ENCODE measurements at regions not wholly inside any gene's neighbourhood (a gene's known extent, or its start where the extent isn't known, plus 50 kb on each side); places are given as distances from the start of the nearest gene placed in this dataset.

GRCh38 chr7:46177821-46178220 lies 256.7 kb upstream of the IGFBP3 start:
- Histone ChIP-seq H3K4me1 (peaks cover 0 to 12% of the 10 kb centered on the region in 2 donors), H3K27ac (peak overlapping the region; percentile 56 to 63), H3K9me3 (no peaks in the 10 kb centered on the region), H3K27me3 (no peaks in the 10 kb centered on the region), H3K36me3 (no peaks in the 10 kb centered on the region), H3K4me3 (no peak overlapping the region)
- DNase-seq, result no peak
- TF ChIP-seq CTCF (IDR thresholded peaks at IDR 0.05) (no peak), POLR2A (IDR thresholded peaks at IDR 0.05) (no peak)
- intact Hi-C loops (cut with DNase I; ENCODE audit: low total_unique reads), result no loop called here

GRCh38 chr7:46175221-46175620 lies 254.1 kb upstream of the IGFBP3 start:
- Histone ChIP-seq H3K36me3 (no peaks in the 10 kb centered on the region), H3K27ac (peak overlapping the region in 1 of 2 donors; percentile 90), H3K9me3 (no peaks in the 10 kb centered on the region), H3K4me1 (peaks cover 0 to 12% of the 10 kb centered on the region in 2 donors), H3K27me3 (no peaks in the 10 kb centered on the region), H3K4me3 (no peak overlapping the region)
- no peak for DNase-seq
- TF ChIP-seq CTCF (IDR thresholded peaks at IDR 0.05) (no peak), POLR2A (IDR thresholded peaks at IDR 0.05) (no peak)
- intact Hi-C loops (cut with DNase I; ENCODE audit: low total_unique reads), result no loop called here

- Histone ChIP-seq H3K36me3 (no peaks in the 10 kb centered on the region), H3K4me1 (peaks cover 0 to 12% of the 10 kb centered on the region in 2 donors), H3K4me3 (no peak overlapping the region), H3K27me3 (no peaks in the 10 kb centered on the region), H3K27ac (peak overlapping the region; percentile 73 to 90), H3K9me3 (no peaks in the 10 kb centered on the region)
- DNase-seq, result no peak
- TF ChIP-seq CTCF (IDR thresholded peaks at IDR 0.05) (no peak), POLR2A (IDR thresholded peaks at IDR 0.05) (no peak)
- intact Hi-C loops (cut with DNase I; ENCODE audit: low total_unique reads), result no loop called here
Measured at GRCh38 chr7:46174196-46174580, 253.1 kb upstream of the IGFBP3 start.

GRCh38 chr7:46173476-46174195 lies 252.6 kb upstream of the IGFBP3 start:
- no peak for TF ChIP-seq POLR2A (IDR thresholded peaks at IDR 0.05)
- TF ChIP-seq CTCF (IDR thresholded peaks at IDR 0.05), result no peak

GRCh38 chr7:46170792-46171191 lies 249.7 kb upstream of the IGFBP3 start:
- H3K4me3 ChIP-seq, result no peak overlapping the region
- no peaks in the 10 kb centered on the region for H3K27me3 ChIP-seq
- intact Hi-C loops (cut with DNase I; ENCODE audit: low total_unique reads), result no loop called here
- no peaks in the 10 kb centered on the region for H3K4me1 ChIP-seq
- H3K27ac ChIP-seq, result no peak overlapping the region
- DNase-seq, result no peak
- H3K9me3 ChIP-seq, result no peaks in the 10 kb centered on the region
- TF ChIP-seq POLR2A (IDR thresholded peaks at IDR 0.05) (no peak), CTCF (IDR thresholded peaks at IDR 0.05) (no peak)
- no peaks in the 10 kb centered on the region for H3K36me3 ChIP-seq

More at GRCh38 chr7:46173476-46174195, 252.6 kb upstream of the IGFBP3 start:
- Histone ChIP-seq H3K4me1 (peaks cover 0 to 6% of the 10 kb centered on the region in 2 donors), H3K27ac (peak overlapping the region; percentile 73 to 90), H3K9me3 (no peaks in the 10 kb centered on the region), H3K27me3 (no peaks in the 10 kb centered on the region), H3K36me3 (no peaks in the 10 kb centered on the region), H3K4me3 (no peak overlapping the region)
- intact Hi-C loops (cut with DNase I; ENCODE audit: low total_unique reads), result no loop called here
- DNase-seq, result peak; percentile 50 to 54
